ENCODE measurements at regions not wholly inside any gene's neighbourhood (a gene's known extent, or its start where the extent isn't known, plus 50 kb on each side); places are given as distances from the start of the nearest gene placed in this dataset.

DNA sequence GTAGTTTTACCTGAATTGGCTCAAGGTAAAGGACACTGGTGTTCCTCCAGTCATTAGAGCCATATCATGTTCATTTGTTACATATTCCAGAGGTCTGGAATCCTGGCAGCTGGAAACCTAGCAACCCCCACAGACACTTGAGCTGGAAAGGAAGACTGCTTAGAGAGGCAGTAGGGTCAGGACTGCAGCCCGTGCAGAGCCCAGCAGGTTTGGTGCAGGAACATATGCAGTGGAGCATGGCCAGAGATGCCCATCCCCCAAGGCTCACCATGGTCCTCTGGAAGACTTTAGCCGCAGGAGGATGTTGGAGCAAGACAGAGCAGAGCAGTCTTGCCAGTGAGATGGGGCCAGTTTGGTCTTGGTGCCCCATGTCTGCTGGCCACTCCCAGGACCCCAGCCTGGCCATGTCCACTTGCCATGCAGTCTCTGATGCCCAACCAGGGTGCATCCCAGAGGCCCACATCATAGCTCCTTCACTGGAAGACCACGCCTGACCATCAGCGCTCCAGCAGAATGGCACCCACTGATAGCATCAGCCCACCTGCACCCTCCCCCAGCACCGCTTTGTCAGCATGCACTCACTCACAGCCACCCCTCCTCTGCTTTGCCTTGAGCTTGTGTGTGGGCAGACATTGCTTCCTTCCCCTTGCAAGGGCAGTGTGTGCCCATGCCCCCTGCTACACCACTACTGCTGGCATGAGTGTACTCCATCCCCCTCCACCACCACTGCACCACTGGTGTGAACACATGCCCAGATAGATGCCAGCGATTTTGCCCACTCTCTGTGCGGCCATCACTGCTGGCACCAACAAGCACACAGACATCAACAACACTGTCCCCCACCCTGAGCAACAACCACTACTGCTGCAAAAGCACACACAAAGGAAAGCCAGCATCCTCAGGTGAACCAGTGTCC lies 190.3 kb upstream of the SPOCK3 start:
- no peaks in the 10 kb centered on the region for H4K20me1 ChIP-seq (ENCODE audit: insufficient read depth)
- TF ChIP-seq EZH2phosphoT487 (IDR thresholded peaks at IDR 0.05; ENCODE audit: insufficient read depth, low read depth), result no peak
- TF ChIP-seq EZH2 (IDR thresholded peaks at IDR 0.05; ENCODE audit: insufficient read depth, poor library complexity, severe bottlenecking), result no peak
- H3K27ac ChIP-seq, result no peak overlapping the region
- no peaks in the 10 kb centered on the region for H3K9me2 ChIP-seq (ENCODE audit: insufficient read depth)
- no peak overlapping the region for H2AFZ ChIP-seq
- no peaks in the 10 kb centered on the region for H3K9me3 ChIP-seq (ENCODE audit: low read depth)
- H3K9ac ChIP-seq, result no peak overlapping the region
- H3K4me2 ChIP-seq (ENCODE audit: unreplicated experiment), result no peak overlapping the region
- no peak for DNase-seq
- 26 to 30% methylated on average over 6 to 7 of the region's 7 CpGs for WGBS, 2 experiments (ENCODE audit: low coverage in 1 of 2, low lambda C conversion rate in 2 of 2, missing lambda C conversion rate in 2 of 2)
- H3K27me3 ChIP-seq (replicated peaks; ENCODE audit: insufficient read depth), result no peaks in the 10 kb centered on the region
- in situ Hi-C loops (cut with MboI), result no loop called here
- no peaks in the 10 kb centered on the region for H3F3A ChIP-seq (ENCODE audit: insufficient read depth)
- H3K36me3 ChIP-seq (ENCODE audit: low read depth), result no peaks in the 10 kb centered on the region
- no peaks in the 10 kb centered on the region for H3K79me2 ChIP-seq (ENCODE audit: insufficient read depth)
- no peaks in the 10 kb centered on the region for H3K4me1 ChIP-seq (ENCODE audit: insufficient read depth)
- H3K4me3 ChIP-seq, result no peak overlapping the region

- Histone ChIP-seq H3K9ac (no peak overlapping the region), H3K36me3 (ENCODE audit: low read depth) (no peaks in the 10 kb centered on the region), H3K4me2 (ENCODE audit: unreplicated experiment) (no peak overlapping the region), H3K27me3 (replicated peaks; ENCODE audit: insufficient read depth) (no peaks in the 10 kb centered on the region), H3K9me3 (ENCODE audit: low read depth) (no peaks in the 10 kb centered on the region), H3K27ac (no peak overlapping the region), H3K4me1 (ENCODE audit: insufficient read depth) (no peaks in the 10 kb centered on the region), H2AFZ (no peak overlapping the region), H3K9me2 (ENCODE audit: insufficient read depth) (no peaks in the 10 kb centered on the region), H4K20me1 (ENCODE audit: insufficient read depth) (no peaks in the 10 kb centered on the region), H3K79me2 (ENCODE audit: insufficient read depth) (no peaks in the 10 kb centered on the region), H3F3A (ENCODE audit: insufficient read depth) (no peaks in the 10 kb centered on the region), H3K4me3 (no peak overlapping the region)
- WGBS, 2 experiments (ENCODE audit: low coverage in 1 of 2, low lambda C conversion rate in 2 of 2, missing lambda C conversion rate in 2 of 2), result 2 to 4% methylated on average over 5 of the region's 5 CpGs
- in situ Hi-C loops (cut with MboI), result no loop called here
- TF ChIP-seq EZH2phosphoT487 (IDR thresholded peaks at IDR 0.05; ENCODE audit: insufficient read depth, low read depth) (no peak), EZH2 (IDR thresholded peaks at IDR 0.05; ENCODE audit: insufficient read depth, poor library complexity, severe bottlenecking) (no peak)
- no peak for DNase-seq
Observed at GRCh38 chr4:167428156-167428555, 193.9 kb upstream of the SPOCK3 start.

DNA sequence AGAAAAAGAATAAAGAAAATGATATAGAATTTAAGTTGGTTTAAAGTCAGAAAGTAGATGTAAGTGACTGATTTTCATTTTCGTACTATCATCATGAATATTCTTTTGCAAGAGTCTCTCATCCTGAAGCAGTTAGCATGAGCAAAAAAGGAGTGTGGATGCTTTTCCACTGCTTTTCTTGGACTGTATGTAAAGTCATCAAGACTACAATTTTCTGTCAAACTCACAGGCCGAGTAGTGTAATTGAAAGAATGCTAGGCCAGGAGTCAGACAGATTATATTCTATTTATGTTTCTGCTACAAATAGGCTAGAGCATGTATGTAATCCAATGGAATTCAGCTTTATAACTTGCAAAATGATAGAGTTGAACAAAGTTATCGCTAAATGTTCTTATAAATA lies 197.1 kb upstream of the SPOCK3 start:
- H3K9me2 ChIP-seq (ENCODE audit: insufficient read depth), result no peaks in the 10 kb centered on the region
- in situ Hi-C loops (cut with MboI), result no loop called here
- TF ChIP-seq EZH2phosphoT487 (IDR thresholded peaks at IDR 0.05; ENCODE audit: insufficient read depth, low read depth) (no peak), EZH2 (IDR thresholded peaks at IDR 0.05; ENCODE audit: insufficient read depth, poor library complexity, severe bottlenecking) (no peak)
- H3K4me2 ChIP-seq (ENCODE audit: unreplicated experiment), result no peak overlapping the region
- H3K9me3 ChIP-seq (ENCODE audit: low read depth), result no peaks in the 10 kb centered on the region
- H3F3A ChIP-seq (ENCODE audit: insufficient read depth), result no peaks in the 10 kb centered on the region
- no peak overlapping the region for H3K27ac ChIP-seq
- WGBS, 2 experiments (ENCODE audit: low coverage in 1 of 2, low lambda C conversion rate in 2 of 2, missing lambda C conversion rate in 2 of 2), result 19 to 27% methylated on average over 3 of the region's 3 CpGs
- H3K79me2 ChIP-seq (ENCODE audit: insufficient read depth), result no peaks in the 10 kb centered on the region
- no peak overlapping the region for H2AFZ ChIP-seq
- H3K4me1 ChIP-seq (ENCODE audit: insufficient read depth), result no peaks in the 10 kb centered on the region
- no peak overlapping the region for H3K4me3 ChIP-seq
- H4K20me1 ChIP-seq (ENCODE audit: insufficient read depth), result no peaks in the 10 kb centered on the region
- no peak for DNase-seq
- no peaks in the 10 kb centered on the region for H3K36me3 ChIP-seq (ENCODE audit: low read depth)
- no peak overlapping the region for H3K9ac ChIP-seq
- H3K27me3 ChIP-seq (replicated peaks; ENCODE audit: insufficient read depth), result no peaks in the 10 kb centered on the region

DNA sequence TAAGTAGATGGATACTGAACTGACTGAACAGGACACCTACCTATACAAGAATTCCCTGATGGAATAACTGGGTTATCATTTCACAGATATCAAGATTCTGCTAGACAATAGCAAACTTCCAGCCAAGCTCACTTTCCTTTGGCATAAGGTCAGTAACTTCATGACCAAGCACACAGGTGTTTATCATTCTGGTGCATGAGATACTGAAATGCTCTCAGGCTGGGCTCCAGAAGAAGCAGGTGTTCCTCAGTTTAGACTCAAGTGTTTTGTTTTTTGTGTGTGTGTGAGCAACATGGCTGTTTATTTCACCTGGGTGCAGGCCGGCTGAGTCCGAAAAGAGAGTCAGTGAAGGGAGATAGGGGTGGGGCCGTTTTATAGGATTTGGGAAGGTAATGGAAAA lies 201.5 kb upstream of the SPOCK3 start:
- no peak overlapping the region for H3K4me2 ChIP-seq (ENCODE audit: unreplicated experiment)
- H3K9ac ChIP-seq, result no peak overlapping the region
- H2AFZ ChIP-seq, result no peak overlapping the region
- H3K36me3 ChIP-seq (ENCODE audit: low read depth), result no peaks in the 10 kb centered on the region
- no peaks in the 10 kb centered on the region for H3K9me2 ChIP-seq (ENCODE audit: insufficient read depth)
- TF ChIP-seq EZH2 (IDR thresholded peaks at IDR 0.05; ENCODE audit: insufficient read depth, poor library complexity, severe bottlenecking), result no peak
- TF ChIP-seq EZH2phosphoT487 (IDR thresholded peaks at IDR 0.05; ENCODE audit: insufficient read depth, low read depth), result no peak
- H3K4me1 ChIP-seq (ENCODE audit: insufficient read depth), result no peaks in the 10 kb centered on the region
- H4K20me1 ChIP-seq (ENCODE audit: insufficient read depth), result no peaks in the 10 kb centered on the region
- 48 to 49% methylated on average over 3 of the region's 3 CpGs for WGBS, 2 experiments (ENCODE audit: low coverage in 1 of 2, low lambda C conversion rate in 2 of 2, missing lambda C conversion rate in 2 of 2)
- no peaks in the 10 kb centered on the region for H3K27me3 ChIP-seq (replicated peaks; ENCODE audit: insufficient read depth)
- H3K27ac ChIP-seq, result no peak overlapping the region
- no peaks in the 10 kb centered on the region for H3K9me3 ChIP-seq (ENCODE audit: low read depth)
- no peak for DNase-seq
- no peaks in the 10 kb centered on the region for H3F3A ChIP-seq (ENCODE audit: insufficient read depth)
- in situ Hi-C loops (cut with MboI), result no loop called here
- H3K4me3 ChIP-seq, result no peak overlapping the region
- H3K79me2 ChIP-seq (ENCODE audit: insufficient read depth), result no peaks in the 10 kb centered on the region
